ENCODE measurements at regions not wholly inside any gene's neighbourhood (a gene's known extent, or its start where the extent isn't known, plus 50 kb on each side); places are given as distances from the start of the nearest gene placed in this dataset.

- no peaks in the 10 kb centered on the region for H3K9me2 ChIP-seq (replicated peaks; ENCODE audit: insufficient read depth)
- no peaks in the 10 kb centered on the region for H3K9me3 ChIP-seq (ENCODE audit: low read depth)
- no peaks in the 10 kb centered on the region for H3K36me3 ChIP-seq (replicated peaks; ENCODE audit: insufficient read depth, low read depth)
- H2AFZ ChIP-seq: no peak overlapping the region
- H4K20me1 ChIP-seq (ENCODE audit: insufficient read depth, poor library complexity, severe bottlenecking): no peaks in the 10 kb centered on the region
- DNase-seq (ENCODE audit: low spot score): no peak
- H3K4me2 ChIP-seq: no peak overlapping the region
- TF ChIP-seq EZH2 (IDR thresholded peaks at IDR 0.05; ENCODE audit: borderline replicate concordance): no peak
- no peak for TF ChIP-seq CTCF (IDR thresholded peaks at IDR 0.05; ENCODE audit: poor library complexity)
- no peak for TF ChIP-seq EZH2phosphoT487 (IDR thresholded peaks at IDR 0.05; ENCODE audit: low read depth, severe bottlenecking, unreplicated experiment)
- WGBS (ENCODE audit: low lambda C conversion rate, missing lambda C conversion rate): 97% methylated on average over 3 of the region's 3 CpGs
- no peak overlapping the region for H3K27ac ChIP-seq
- H3K4me1 ChIP-seq (ENCODE audit: insufficient read depth): no peaks in the 10 kb centered on the region
- H3K79me2 ChIP-seq: no peaks in the 10 kb centered on the region
- no peaks in the 10 kb centered on the region for H3K27me3 ChIP-seq
- H3K4me3 ChIP-seq: no peak overlapping the region
These were observed 63.8 kb upstream of the TNP1 start for GRCh38 chr2:216923706-216924105.

- TF ChIP-seq EZH2phosphoT487 (IDR thresholded peaks at IDR 0.05; ENCODE audit: low read depth, severe bottlenecking, unreplicated experiment) (no peak), EZH2 (IDR thresholded peaks at IDR 0.05; ENCODE audit: borderline replicate concordance) (no peak), CTCF (IDR thresholded peaks at IDR 0.05; ENCODE audit: poor library complexity) (no peak)
- H3K9me2 ChIP-seq (replicated peaks; ENCODE audit: insufficient read depth): no peaks in the 10 kb centered on the region
- H2AFZ ChIP-seq: no peak overlapping the region
- no peaks in the 10 kb centered on the region for H3K27me3 ChIP-seq
- no peaks in the 10 kb centered on the region for H4K20me1 ChIP-seq (ENCODE audit: insufficient read depth, poor library complexity, severe bottlenecking)
- DNase-seq (ENCODE audit: low spot score): no peak
- no peaks in the 10 kb centered on the region for H3K4me1 ChIP-seq (ENCODE audit: insufficient read depth)
- H3K4me2 ChIP-seq: no peak overlapping the region
- H3K36me3 ChIP-seq (replicated peaks; ENCODE audit: insufficient read depth, low read depth): no peaks in the 10 kb centered on the region
- 69% methylated on average over 6 of the region's 6 CpGs for WGBS (ENCODE audit: low lambda C conversion rate, missing lambda C conversion rate)
- H3K9me3 ChIP-seq (ENCODE audit: low read depth): no peaks in the 10 kb centered on the region
- H3K27ac ChIP-seq: no peak overlapping the region
- H3K79me2 ChIP-seq: no peaks in the 10 kb centered on the region
- H3K4me3 ChIP-seq: no peak overlapping the region
These were observed 62.4 kb upstream of the TNP1 start for GRCh38 chr2:216922175-216922780.

- no peak overlapping the region for H3K4me3 ChIP-seq
- no peaks in the 10 kb centered on the region for H3K36me3 ChIP-seq (replicated peaks; ENCODE audit: insufficient read depth, low read depth)
- no peaks in the 10 kb centered on the region for H4K20me1 ChIP-seq (ENCODE audit: insufficient read depth, poor library complexity, severe bottlenecking)
- no peaks in the 10 kb centered on the region for H3K9me2 ChIP-seq (replicated peaks; ENCODE audit: insufficient read depth)
- no peak for TF ChIP-seq EZH2phosphoT487 (IDR thresholded peaks at IDR 0.05; ENCODE audit: low read depth, severe bottlenecking, unreplicated experiment)
- no peak for TF ChIP-seq CTCF (IDR thresholded peaks at IDR 0.05; ENCODE audit: poor library complexity)
- no peak for TF ChIP-seq EZH2 (IDR thresholded peaks at IDR 0.05; ENCODE audit: borderline replicate concordance)
- no peak overlapping the region for H2AFZ ChIP-seq
- H3K27me3 ChIP-seq: no peaks in the 10 kb centered on the region
- no peak overlapping the region for H3K4me2 ChIP-seq
- no peak overlapping the region for H3K27ac ChIP-seq
- 94% methylated on average over 10 of the region's 10 CpGs for WGBS (ENCODE audit: low lambda C conversion rate, missing lambda C conversion rate)
- H3K9me3 ChIP-seq (ENCODE audit: low read depth): no peaks in the 10 kb centered on the region
- H3K79me2 ChIP-seq: no peaks in the 10 kb centered on the region
- DNase-seq (ENCODE audit: low spot score): no peak
- no peaks in the 10 kb centered on the region for H3K4me1 ChIP-seq (ENCODE audit: insufficient read depth)
These were observed 61.1 kb upstream of the TNP1 start for GRCh38 chr2:216920937-216921456.
